ENCODE measurements at regions not wholly inside any gene's neighbourhood (a gene's known extent, or its start where the extent isn't known, plus 50 kb on each side); places are given as distances from the start of the nearest gene placed in this dataset.
"Not testable (repeated sequence)": the region's sequence is repeated elsewhere in the genome, so short reads cannot be mapped to it uniquely, and the experiment has no call there.

DNA sequence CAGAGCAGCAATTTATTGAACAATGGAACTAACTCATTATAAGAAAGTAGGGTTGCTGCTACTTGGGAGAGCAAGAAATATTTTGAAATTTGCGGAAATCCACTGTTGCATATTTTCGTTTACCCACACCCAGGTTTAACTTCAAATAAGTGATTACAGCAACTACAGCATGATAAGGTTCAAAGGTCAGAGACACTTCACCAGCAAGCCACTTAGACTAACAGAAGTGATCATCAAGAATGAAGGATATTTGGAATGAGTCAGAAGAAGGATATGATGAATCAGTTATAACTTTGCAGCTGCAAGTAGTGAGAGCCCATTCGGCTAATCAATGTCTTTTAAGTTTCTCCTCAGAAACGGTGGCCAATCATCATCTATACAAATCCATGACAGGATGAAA is 199.3 kb downstream of the TMA16 start:
- no peak for DNase-seq

DNA sequence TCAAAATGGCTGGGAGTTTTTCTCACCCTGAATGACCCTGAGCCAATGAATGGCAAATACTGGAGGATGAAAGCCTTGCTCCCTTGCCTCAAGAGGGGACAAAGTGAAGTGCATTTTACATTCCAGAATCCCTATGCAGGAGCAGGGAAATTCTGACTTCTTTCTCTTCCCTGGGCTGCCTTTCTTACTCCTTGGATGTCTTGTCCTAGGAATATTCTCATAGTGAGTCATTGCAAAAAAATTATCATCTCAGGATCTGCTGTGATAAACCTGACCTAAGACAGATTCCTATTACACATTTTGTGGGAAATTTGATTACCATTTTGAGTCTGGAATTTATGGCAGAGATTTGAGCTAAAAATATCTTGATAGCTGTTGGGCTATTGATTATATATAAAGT is 199.9 kb downstream of the TMA16 start:
- no peak for DNase-seq

DNA sequence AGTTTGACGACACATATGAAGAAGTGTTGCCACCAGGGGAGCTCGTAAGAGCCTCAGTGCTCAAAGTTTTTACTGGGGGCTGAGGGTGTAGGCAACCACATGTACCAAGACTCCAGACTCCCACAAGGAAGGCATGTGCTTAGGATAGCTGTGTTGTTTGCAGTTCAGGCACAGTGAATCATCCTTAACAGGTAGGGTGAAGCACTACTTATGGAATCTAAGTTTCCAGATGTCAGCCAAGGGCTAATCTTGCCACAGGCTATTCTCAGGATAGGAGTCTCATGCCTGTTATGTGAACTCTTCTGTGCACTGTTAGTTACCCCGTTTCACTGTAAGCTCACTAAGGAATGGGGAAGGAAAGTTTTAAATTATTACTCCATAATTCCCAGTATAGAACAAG is 202.6 kb downstream of the TMA16 start:
- DNase-seq, result no peak

DNA sequence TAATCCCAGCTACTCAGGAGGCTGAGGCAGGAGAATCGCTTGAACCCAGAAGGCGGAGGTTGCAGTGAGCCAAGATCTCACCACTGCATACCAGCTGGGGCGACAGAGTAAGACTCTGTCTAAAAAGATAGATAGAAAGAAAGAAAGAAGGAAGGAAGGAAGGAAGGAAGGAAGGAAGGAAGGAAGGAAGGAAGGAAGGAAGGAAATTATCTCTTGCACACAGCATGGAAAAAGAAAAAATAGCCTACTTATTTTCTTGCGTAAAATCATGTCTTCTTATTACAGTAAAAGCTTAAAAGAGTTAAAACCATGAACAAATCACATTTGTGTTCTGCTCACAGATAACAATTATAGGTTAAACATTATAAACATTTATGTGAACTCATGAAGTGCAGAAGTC is 205.9 kb downstream of the TMA16 start:
- not testable (repeated sequence) for DNase-seq

DNA sequence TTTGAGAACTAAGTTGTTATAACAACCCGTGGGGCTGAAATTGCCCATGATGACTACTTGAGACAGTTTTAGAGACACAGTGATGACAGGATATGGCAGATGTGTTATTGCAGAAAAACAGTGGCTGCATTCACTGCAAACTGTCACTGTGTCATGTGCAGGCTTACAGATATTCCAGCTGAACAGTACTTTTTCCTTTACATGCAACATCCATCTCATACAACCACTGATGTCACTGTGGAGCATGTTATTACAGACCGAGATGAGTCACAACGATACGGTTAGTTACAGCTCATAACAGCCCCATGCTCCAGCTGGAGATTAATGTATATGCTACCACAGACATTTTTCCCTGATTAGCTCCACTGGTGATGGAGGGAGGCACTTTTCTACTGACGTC is 207.4 kb downstream of the TMA16 start:
- no peak for DNase-seq

DNA sequence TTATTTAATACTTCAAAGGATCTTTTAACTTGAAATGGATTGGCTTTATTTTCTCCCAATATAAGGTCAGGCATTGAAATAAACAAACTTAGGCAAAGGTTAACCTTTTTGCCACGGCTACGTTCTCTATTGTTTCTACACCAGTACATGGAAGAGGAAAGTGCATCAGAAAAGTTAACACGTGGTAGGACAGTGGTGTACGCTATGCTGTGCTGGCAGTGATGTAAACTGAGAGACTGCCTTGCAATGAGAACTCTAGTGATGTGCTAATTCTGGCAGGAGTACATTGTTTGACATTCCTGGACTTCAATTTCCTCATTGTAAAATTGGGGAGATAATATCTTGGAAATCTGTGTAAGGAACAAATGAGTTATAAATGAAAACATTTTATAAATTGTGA is 208.2 kb downstream of the TMA16 start:
- DNase-seq, result no peak

DNA sequence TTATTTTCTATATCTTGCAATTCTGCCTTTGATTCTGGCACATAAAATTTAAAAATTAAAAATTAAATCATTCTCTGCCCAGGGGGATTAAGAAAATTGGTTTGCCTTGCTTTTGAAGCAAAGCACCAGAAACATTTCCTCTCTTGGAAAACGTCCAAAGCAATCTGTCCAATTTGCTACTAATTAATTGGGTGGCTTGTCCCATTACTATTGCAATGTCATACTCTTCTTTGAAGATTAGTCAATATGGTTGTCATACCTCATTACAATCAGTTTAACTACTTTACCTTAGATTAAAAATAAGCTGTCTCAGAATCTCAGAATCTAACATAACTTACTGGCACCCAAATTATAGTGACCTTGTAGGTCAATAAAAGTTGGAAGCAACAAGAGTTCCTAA is 208.8 kb downstream of the TMA16 start:
- DNase-seq, result no peak

DNA sequence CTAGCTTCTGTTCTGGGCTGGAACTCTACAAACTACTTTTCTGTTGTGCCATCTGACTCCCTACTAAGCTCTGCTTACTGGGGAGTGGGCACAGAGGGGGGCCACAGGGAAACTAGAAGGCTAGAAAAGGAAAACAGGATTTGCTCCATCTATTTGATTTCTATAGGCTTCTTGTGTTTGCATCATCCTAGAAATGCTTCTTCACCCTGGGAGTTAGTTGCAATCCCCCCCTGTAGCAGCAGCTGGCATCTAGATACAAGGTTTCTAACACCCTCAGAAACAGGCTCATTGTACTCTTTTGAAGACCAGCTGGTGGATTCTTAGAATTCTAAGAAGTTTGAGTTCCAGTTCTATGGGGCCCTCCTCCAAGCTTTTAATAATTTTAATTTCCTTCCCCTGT is 213.4 kb downstream of the TMA16 start:
- DNase-seq, result no peak

DNA sequence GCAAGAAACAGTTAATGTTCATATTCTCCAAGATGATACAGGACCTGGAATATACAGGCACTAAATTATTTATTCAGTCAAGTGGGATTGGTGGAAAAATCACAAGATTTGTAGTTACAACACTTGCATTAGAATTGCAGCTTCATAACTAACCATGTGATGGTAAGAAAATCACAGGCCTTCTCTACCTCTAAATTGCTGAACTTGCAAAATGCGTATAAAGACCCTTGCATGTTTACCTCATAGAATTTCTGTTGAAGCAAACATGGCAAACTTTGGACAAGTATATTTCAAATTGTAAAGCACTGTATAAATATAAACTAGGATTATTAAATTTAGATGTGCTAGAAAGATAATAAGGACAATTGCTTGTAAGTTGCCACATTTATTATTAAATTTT is 215.1 kb downstream of the TMA16 start:
- no peak for DNase-seq

DNA sequence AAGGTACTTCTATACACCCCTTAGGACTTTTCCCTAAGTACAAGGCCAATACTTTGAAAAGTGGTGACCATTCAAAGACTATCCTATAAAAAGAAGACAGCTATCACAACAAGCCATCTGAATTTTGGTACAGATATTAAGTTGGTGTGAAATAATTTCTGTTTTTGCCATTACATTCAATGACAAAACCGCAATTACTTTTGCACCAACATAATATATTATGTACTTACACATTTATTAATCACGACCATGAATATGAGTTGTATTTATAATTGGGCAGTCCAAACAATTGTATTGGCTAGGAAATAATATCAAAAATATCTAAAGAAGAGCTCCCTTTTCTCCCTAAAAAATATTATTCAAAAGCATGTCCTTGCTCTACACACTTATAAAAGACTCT is 215.7 kb downstream of the TMA16 start:
- no peak for DNase-seq

DNA sequence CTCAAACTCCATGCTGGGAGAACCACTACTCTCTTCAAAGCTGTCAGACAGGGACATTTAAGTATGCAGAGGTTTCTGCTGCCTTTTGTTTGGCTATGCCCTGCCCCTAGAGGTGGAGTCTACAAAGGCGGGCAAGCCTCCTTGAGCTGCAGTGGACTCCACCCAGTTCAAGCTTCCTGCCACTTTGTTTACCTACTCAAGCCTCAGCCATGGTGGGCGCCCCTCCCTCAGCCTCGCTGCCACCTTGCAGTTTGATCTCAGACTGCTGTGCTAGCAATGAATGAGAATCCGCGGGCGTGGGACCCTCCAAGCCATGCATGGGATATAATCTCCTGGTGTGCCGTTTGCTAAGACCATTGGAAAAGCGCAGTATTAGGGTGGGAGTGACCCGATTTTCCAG is 230.0 kb downstream of the TMA16 start:
- DNase-seq, result not testable (repeated sequence)

DNA sequence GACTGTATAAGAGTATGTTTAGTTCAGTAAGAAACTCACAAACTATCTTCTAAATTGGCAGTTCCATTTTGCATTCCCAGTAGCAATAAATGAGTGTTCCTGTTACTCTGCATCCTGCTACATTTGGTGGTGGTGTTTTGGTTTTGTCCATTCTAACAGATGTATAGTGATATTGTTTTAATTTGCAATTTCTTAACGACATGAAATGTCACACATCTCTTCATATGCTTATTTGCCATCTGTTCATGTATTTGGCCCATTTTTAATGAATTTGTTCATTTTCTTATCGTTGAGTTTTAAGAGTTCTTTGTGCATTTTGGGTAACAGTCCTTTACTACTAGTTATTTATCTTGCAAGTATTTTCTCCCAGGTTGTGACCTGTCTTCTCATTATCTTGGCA is 232.2 kb downstream of the TMA16 start:
- DNase-seq, result no peak

DNA sequence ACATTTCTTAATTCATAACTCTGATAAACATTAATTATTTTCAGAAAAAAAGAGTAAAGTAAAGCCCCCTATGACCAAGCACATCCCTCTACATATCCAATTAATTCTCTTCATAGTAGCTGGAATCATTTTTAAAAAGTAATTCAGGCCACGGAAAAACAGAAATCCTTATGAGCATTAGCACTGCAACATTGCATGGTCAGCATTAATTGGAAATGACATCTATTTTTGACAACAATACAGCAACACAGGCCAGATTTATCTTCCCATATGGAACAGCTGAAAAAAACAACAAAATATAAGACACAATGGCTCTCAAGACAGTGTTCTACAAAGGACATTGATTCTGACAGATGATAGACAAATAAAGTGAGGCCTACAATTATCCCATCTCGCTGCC is 236.6 kb downstream of the TMA16 start:
- no peak for DNase-seq

DNA sequence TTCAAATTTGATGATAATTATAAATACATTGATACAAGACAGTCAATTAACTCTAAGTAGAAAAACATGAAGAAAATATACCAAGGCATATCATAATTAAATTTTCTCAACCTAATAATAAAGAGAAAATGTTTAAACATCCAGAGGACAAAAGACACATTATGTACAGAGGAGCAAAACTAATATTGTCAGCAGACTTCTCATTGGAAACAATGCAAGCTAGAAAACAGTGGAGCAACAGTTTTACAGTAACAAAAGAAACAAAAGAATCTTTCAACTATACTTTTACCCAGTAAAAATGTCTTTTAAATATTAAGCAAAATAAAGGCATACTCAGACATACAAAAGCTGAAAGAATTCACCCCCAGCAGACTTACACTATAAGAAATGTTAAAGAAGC is 238.0 kb downstream of the TMA16 start:
- no peak for DNase-seq

DNA sequence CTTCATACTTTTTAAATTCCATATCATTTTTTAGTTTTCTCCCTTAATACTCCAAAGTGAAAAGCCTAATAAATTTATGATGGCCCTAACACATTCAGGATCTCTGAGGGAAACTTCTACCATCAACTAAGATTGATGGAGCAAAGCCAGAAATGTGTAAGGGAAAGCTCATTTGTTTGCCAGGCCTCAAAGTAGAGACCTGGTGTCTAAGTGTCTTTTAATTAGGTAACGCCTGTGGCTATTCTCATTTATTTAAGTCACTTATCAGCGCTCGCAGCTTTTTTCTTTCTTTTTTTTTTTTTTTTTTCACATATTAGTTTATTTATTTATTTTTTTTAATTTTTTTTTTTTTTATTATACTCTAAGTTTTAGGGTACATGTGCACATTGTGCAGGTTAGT is 242.4 kb downstream of the TMA16 start:
- no peak for DNase-seq

DNA sequence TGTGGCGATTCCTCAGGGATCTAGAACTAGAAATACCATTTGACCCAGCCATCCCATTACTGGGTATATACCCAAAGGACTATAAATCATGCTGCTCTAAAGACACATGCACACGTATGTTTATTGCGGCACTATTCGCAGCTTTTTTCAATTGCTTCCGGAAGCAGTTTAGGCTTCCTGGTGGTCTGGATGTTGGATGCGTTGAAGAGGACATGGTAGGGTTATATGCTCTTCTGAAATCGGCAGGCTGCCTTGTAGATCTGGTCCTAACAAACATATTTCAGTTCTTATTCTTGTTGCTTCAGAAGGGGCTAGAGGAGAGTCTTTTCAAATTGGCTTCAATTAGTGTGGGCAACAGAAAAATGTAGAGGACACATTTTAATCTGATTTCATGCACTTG is 243.4 kb downstream of the TMA16 start:
- DNase-seq, result not testable (repeated sequence)

DNA sequence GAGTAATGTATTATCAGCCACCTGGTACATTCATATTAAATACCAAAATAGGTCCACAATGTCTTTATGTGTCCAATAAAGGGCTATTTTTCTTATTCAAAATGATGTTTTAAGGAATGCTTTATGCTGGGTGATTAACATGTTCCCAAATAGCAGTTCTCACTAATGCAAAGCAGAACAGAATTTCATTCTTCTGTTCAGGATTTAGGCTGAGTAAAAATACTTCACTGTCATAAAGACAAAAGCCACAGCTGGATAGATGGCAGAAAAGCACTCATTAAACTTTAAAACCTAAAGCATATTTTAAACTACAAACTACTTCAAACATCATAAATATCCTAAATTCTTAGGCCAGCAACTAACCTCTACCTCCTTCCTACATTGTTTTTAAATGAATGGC is 244.0 kb downstream of the TMA16 start:
- no peak for DNase-seq

DNA sequence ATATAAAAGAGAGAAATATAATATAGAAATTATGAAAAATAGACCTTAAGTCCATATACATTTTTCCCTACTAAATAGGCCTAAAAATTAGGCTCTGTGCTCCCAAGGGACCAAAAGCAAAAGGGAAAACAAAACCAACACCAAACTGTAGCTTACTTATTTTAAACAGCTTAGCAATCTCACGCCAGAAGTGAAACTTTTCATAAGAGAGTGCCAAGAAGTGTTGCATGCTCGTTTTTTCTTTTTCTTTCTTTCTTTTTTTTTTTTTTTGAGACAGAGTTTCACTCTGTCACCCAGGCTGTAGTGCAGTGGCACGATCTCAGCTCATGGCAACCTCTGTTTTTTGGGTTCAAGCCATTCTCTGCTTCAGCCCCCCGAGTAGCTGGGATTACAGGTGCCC is 250.4 kb downstream of the TMA16 start:
- DNase-seq, result no peak

DNA sequence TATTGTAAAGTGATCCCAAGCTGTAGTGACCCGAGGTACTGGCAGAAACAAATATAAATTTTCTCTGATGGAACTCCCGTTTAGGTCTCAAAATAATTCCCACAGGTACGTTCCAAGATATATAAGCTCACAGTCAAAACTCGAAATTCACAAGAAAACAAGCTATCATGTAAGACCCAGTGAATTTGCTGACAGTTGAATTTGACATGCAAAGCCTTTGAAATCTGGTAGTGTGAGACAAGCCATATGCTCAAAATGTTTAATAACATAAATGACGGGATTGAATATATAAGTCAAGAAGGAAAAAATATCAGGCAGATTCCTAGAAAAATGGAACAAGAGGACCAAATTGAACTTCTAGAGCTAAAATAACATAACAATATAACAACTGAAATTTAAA is 252.8 kb downstream of the TMA16 start:
- no peak for DNase-seq

DNA sequence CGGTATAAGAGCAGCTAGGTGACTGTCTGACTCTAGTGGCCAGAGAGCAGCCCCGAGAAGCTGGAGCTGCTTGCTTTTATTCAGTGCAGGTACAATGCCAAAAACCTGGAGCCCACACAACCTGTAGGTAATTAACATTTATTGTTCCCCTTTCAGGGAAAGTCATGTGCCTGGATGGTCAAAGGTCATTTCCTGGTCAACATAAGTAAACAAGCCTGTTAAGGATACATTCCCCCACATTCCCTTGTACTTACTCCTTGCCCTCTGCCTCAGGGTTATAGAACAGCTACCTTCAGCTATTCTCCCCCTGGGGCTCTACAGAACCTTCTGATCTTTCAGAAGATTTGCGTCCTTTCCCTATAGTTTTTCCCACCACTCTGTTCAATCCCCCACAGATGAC is 253.4 kb downstream of the TMA16 start:
- no peak for DNase-seq

DNA sequence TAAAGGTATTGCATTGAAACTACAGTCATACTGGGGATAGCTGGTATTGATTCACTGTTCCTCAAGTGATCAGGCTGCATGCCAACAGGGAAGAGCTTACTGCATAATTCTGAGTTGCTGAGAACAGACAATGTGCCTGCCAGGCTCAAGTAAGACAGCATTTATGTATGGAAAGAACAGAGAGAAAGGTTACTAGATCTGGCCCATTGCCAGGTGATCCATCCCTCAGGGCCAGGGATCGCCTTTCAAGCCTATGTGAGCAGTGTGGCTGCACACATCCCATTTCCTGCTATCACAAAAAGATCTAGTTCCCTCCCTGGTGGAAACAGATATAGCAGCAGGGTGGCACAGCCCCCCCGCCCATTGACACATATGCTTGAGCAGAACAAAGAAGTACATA is 254.0 kb downstream of the TMA16 start:
- DNase-seq, result no peak

DNA sequence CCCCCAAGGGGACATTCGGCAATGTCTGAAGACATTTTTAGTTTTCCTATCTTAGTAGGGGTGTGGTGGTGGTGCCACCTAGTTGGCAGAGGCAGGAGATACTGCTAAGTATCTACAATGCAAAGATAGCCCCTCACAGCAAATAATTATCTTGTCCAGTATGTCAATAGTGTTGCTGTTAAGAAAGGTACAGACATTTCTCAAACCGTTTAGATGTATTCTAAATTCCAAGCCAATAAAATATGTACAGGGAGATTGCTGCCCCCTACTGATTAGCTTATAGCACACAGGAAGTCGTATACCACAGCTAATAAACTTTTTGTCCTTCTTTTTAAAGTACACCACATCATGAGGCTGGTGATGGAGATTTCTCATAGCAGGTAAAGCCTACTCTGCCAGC is 260.5 kb downstream of the TMA16 start:
- DNase-seq, result no peak

DNA sequence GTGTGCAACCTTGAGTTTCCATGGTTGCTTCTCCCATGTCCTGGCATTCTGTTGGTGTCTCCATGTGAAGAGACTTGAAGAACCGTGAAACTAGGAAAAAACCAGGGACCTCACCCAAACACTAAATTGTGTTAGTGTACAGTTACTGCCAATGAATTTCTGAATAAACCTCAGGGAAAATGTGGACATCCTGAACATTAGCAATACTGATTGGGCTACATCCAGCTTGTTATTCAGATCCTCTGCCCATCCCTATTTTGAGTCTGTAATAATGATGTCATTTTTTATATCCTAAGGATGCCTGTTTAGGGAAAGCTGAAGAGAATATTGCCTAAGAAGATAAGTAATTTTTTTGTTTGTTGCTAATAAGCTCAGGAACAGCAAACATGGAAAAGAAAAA is 262.7 kb downstream of the TMA16 start:
- DNase-seq, result no peak

DNA sequence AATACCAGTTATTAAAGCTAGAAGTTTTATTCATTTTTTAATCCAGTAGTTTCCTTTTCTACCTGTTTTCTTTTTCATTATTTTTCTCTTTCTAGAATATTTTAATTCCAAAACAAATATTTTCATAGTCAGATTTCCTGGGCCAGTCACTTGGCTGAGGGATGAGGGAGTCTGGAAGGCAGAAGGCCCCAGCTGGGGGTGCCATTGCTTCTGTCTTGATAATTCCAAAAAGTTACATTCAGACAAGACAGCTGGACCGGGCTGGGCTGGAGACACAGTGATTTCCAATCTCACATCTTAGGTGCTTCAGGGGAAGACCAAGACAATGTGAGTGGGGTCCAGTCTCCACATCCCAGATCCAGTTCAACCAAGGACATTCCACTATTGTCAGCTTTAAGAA is 263.5 kb downstream of the TMA16 start:
- DNase-seq, result no peak

DNA sequence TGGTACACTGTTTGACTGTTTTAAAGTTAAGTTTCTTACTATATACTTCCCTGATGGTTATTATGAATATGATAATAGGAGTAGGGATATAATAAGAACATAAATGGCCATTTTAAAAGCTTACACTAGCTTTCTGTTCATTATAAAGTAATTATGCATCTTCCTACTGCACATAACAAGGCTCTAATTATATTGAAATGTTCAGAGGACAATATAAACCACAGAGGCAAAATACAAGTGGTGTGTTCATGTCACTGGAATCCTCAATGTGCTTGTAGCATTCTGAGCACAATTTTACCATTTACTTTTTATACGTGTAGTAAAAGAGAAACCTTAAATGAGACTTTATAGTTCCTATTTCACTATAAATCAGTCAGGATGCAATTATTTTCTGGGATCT is 268.3 kb downstream of the TMA16 start:
- DNase-seq, result no peak

DNA sequence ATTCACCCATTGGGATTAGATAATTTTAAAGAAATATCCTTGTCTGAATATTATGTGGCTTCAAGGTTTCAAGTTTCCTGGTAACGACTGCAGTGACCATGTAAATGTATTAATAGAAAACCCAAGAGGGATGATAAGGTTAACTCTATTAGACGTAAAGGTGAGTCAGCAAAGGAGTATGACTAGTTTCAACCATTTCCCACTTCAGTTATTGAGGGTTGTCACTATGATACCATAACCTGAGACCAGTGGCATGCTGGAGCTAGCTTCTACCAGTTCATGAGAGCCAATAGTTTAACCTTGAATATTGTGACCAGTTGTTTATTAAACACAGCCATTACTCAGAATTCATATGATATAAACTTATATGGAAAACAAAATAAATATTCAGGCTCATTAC is 270.1 kb downstream of the TMA16 start:
- DNase-seq, result no peak
